Testis (tissue), 2 donors: ENCODE measurements at regions not wholly inside any gene's neighbourhood (a gene's known extent, or its start where the extent isn't known, plus 50 kb on each side); places are given as distances from the start of the nearest gene placed in this dataset.

Experiments
- POLR2A ChIP-seq: fragments of 450-650 bp; IDR thresholded peaks from one replicate; pipeline ENCODE4 v1.6.1; 2017; ENCODE audit warnings: antibody characterized with exemption, mild to moderate bottlenecking, moderate library complexity
- TF ChIP-seq, protein P1 (sequence below), 3 experiments: fragments of 450-650 bp in 2 of 3; fragments of 200-600 bp in 1 of 3; sonication (generic) in 1 of 3; IDR thresholded peaks; one replicate each; pipeline ENCODE4 v1.5.1; 2016 to 2019; ENCODE audit warnings: antibody characterized with exemption in 3 of 3, mild to moderate bottlenecking in 2 of 3, moderate library complexity in 1 of 3

- TF ChIP-seq, protein P1, sequence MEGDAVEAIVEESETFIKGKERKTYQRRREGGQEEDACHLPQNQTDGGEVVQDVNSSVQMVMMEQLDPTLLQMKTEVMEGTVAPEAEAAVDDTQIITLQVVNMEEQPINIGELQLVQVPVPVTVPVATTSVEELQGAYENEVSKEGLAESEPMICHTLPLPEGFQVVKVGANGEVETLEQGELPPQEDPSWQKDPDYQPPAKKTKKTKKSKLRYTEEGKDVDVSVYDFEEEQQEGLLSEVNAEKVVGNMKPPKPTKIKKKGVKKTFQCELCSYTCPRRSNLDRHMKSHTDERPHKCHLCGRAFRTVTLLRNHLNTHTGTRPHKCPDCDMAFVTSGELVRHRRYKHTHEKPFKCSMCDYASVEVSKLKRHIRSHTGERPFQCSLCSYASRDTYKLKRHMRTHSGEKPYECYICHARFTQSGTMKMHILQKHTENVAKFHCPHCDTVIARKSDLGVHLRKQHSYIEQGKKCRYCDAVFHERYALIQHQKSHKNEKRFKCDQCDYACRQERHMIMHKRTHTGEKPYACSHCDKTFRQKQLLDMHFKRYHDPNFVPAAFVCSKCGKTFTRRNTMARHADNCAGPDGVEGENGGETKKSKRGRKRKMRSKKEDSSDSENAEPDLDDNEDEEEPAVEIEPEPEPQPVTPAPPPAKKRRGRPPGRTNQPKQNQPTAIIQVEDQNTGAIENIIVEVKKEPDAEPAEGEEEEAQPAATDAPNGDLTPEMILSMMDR (IDR thresholded peaks at IDR 0.05), result no peak
- no peak for TF ChIP-seq POLR2A
Measured at GRCh38 chr11:69373251-69373635, 79.3 kb downstream of the MYEOV start.
